Gastroesophageal sphincter (tissue), 4 donors: ENCODE measurements at regions not wholly inside any gene's neighbourhood (a gene's known extent, or its start where the extent isn't known, plus 50 kb on each side); places are given as distances from the start of the nearest gene placed in this dataset.

Experiments
- ATAC-seq: fragments of 150-250 bp; one replicate; pipeline ENCODE4 v1.9.1; 2016; ENCODE audit warnings: mild to moderate bottlenecking, moderate library complexity
- H3K27ac ChIP-seq, 4 donors: fragments of 200-600 bp; sonication (generic) in 3 of 4; 1 replicate in 3 of 4; 2 replicates in 1 of 4; pipeline ENCODE4 v1.5.1; 2016 to 2019
- H3K27me3 ChIP-seq: fragments of 200-600 bp; sonication (generic); one replicate; pipeline ENCODE4 v1.5.1; 2019
- H3K36me3 ChIP-seq, 2 donors: fragments of 200-600 bp; sonication (generic); one replicate each; pipeline ENCODE4 v1.5.1; 2019; ENCODE audit warnings: control low read depth in 1 of 2
- H3K4me1 ChIP-seq, 3 donors: fragments of 200-600 bp; sonication (generic); 1 replicate in 2 of 3; 2 replicates in 1 of 3; pipeline ENCODE4 v1.5.1; 2016 to 2019; ENCODE audit warnings: control low read depth in 2 of 3
- H3K4me3 ChIP-seq, 2 donors: fragments of 200-600 bp; sonication (generic); one replicate each; pipeline ENCODE4 v1.5.1; 2019; ENCODE audit warnings: mild to moderate bottlenecking in 1 of 2, moderate library complexity in 1 of 2
- H3K9me3 ChIP-seq, 3 donors: fragments of 200-600 bp; sonication (generic); one replicate each; pipeline ENCODE4 v1.5.1; 2017 to 2019; ENCODE audit warnings: control low read depth in 2 of 3
- CTCF ChIP-seq, 4 experiments: fragments of 200-600 bp in 2 of 4; fragments of 450-650 bp in 2 of 4; sonication (generic) in 1 of 4; IDR thresholded peaks; one replicate each; pipeline ENCODE4 v1.5.1; 2017 to 2019; ENCODE audit warnings: antibody characterized with exemption in 4 of 4, mild to moderate bottlenecking in 2 of 4, moderate library complexity in 2 of 4
- EP300 ChIP-seq: sonication (generic); formaldehyde crosslinking; IDR thresholded peaks from one replicate; pipeline ENCODE4 v1.6.1; 2017; ENCODE audit warnings: antibody characterized with exemption, mild to moderate bottlenecking
- POLR2A ChIP-seq, 2 donors: fragments of 450-650 bp; IDR thresholded peaks; one replicate each; pipeline ENCODE4 v1.6.1; 2017; ENCODE audit warnings: antibody characterized with exemption in 2 of 2, mild to moderate bottlenecking in 2 of 2, moderate library complexity in 1 of 2
- POLR2AphosphoS5 ChIP-seq: sonication (generic); formaldehyde crosslinking; IDR thresholded peaks from one replicate; pipeline ENCODE4 v1.6.1; 2017; ENCODE audit warnings: antibody characterized with exemption
- WGBS, 2 donors: methylation state at CpG; one replicate each; pipeline ENCODE4 v1.1.5; 2018; ENCODE audit warnings: low coverage in 1 of 2; 5-methylcytosine and 5-hydroxymethylcytosine counted together
- small RNA-seq, 4 donors: library from RNA; depleted of rRNA; stranded (forward); fragments of <200 nt; gene quantifications; one replicate each; pipeline ENCODE3, GENCODE V24; 2016

DNA sequence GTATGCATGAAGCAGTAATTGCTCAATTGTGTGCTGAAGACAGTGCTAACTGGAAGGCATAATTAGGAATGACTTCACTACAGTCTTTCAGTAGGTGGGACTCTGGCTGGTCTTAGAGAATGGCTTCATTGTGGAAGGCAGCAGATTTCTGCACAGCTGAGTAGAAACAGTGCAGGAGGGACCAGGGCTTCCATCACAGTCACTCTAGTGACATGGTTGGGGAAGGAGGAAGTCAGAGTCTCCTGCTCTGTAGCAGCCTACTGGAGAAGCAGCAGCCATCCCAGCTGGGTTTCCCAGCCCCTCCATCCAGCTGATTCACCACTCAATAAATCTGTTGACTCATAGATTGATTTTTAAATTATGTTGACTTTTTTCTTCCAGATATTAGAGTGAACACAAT is 80.6 kb upstream of the DBX2 start:
- no peaks in the 10 kb centered on the region for H3K27me3 ChIP-seq
- no peaks in the 10 kb centered on the region for H3K36me3 ChIP-seq
- ATAC-seq: no peak
- H3K9me3 ChIP-seq: no peaks in the 10 kb centered on the region
- TF ChIP-seq CTCF (IDR thresholded peaks at IDR 0.05) (no peak), POLR2AphosphoS5 (no peak), POLR2A (IDR thresholded peaks at IDR 0.05) (no peak), EP300 (no peak)
- H3K4me3 ChIP-seq: no peak overlapping the region
- H3K4me1 ChIP-seq: peaks cover 0 to 5% (median 0%) of the 10 kb centered on the region in 3 donors
- H3K27ac ChIP-seq: no peak overlapping the region

GRCh38 chr12:45138609-45139008 is 77.3 kb upstream of the ANO6 start:
- H3K36me3 ChIP-seq: no peaks in the 10 kb centered on the region
- no peaks in the 10 kb centered on the region for H3K4me1 ChIP-seq
- TF ChIP-seq POLR2A (IDR thresholded peaks at IDR 0.05): no peak
- TF ChIP-seq POLR2AphosphoS5: no peak
- no peak overlapping the region for H3K27ac ChIP-seq
- no peak overlapping the region for H3K4me3 ChIP-seq
- ATAC-seq: no peak
- no peaks in the 10 kb centered on the region for H3K27me3 ChIP-seq
- 34 to 54% methylated on average over 2 of the region's 2 CpGs for WGBS, 2 donors
- no peaks in the 10 kb centered on the region for H3K9me3 ChIP-seq

DNA sequence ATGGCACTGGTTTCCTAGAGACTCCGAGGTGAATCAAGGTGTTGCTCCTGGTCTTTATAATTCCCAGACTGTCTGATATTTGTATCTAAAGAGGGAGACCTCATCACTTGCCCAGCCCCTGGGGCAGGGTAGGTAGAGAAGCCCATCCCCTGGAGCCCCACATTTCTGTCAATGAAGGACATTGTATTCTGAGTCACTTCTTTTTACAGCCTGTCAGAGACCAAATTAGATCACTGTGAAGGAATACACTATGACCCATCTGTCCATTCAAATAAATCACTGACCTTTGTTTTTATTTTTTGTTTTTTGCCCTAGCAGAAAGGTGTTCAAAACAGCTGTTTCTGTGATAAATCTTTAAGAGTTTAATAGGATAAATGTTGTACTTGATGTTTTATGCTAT is 67.9 kb upstream of the ANO6 start:
- Histone ChIP-seq H3K27ac (no peak overlapping the region), H3K36me3 (no peaks in the 10 kb centered on the region), H3K4me3 (no peak overlapping the region), H3K9me3 (peaks cover 0 to 9% (median 0%) of the 10 kb centered on the region in 3 donors), H3K4me1 (no peaks in the 10 kb centered on the region), H3K27me3 (no peaks in the 10 kb centered on the region)
- 60% methylated on average over 1 of the region's 1 CpG; no CpG with 5 or more reads in 1 of the 2 donors for WGBS, 2 donors
- TF ChIP-seq POLR2A (IDR thresholded peaks at IDR 0.05): no peak
- no peak for ATAC-seq

DNA sequence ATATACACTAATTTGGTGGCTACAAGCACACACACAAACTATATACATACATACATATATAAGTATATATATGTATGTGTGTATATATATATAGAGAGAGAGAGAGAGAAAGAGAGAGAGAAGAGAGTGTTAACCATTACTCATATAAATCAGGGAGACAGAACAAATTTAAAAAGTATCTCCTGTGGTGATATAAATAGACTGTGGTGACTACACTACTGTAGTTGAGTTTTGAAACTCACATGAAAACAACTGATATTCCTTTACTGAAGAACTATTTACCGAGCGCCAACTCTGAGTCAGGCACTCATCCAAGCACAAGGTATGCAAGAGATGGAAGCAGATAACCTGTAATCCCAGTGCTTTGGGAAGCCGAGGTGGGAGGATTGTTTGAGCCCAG is 67.3 kb upstream of the ANO6 start:
- no peaks in the 10 kb centered on the region for H3K36me3 ChIP-seq
- H3K9me3 ChIP-seq: peaks cover 0 to 9% (median 0%) of the 10 kb centered on the region in 3 donors
- H3K4me1 ChIP-seq: no peaks in the 10 kb centered on the region
- no peak overlapping the region for H3K27ac ChIP-seq
- 86 to 90% methylated on average over 2 to 3 of the region's 3 CpGs for WGBS, 2 donors
- H3K4me3 ChIP-seq: no peak overlapping the region
- no peak for ATAC-seq
- TF ChIP-seq EP300 (no peak), POLR2AphosphoS5 (no peak), POLR2A (IDR thresholded peaks at IDR 0.05) (no peak)
- no peaks in the 10 kb centered on the region for H3K27me3 ChIP-seq

DNA sequence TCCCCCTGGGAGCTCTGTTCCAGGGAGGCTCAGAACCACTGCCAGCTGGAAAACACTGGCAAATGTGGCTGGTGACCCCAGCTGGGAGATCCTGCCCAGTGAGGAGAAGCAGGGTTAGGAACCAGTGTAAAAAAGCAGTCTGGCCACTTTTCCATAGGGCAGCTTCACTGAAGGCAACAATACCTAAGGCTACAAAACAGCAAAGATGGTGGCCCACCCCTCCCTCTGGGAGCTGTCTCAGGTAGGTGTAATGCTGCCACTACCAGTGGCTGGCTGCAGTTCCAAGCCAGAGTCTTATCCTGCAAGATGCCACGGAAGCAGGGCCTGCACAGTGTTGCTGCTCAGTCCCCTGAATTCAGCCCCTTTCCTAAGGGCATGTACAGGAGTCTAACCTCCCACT is 50.6 kb upstream of the ANO6 start:
- Histone ChIP-seq H3K9me3 (no peaks in the 10 kb centered on the region), H3K4me3 (no peak overlapping the region), H3K27me3 (peaks cover 5% of the 10 kb centered on the region), H3K27ac (no peak overlapping the region), H3K4me1 (peaks cover 0 to 14% (median 0%) of the 10 kb centered on the region in 3 donors), H3K36me3 (no peaks in the 10 kb centered on the region)
- no peak for ATAC-seq
- WGBS, 2 donors: no CpG with 5 or more reads among the region's 1 CpG
- no peak for TF ChIP-seq EP300
- TF ChIP-seq POLR2A (IDR thresholded peaks at IDR 0.05): no peak
- TF ChIP-seq CTCF (IDR thresholded peaks at IDR 0.05): no peak
- no peak for TF ChIP-seq POLR2AphosphoS5

DNA sequence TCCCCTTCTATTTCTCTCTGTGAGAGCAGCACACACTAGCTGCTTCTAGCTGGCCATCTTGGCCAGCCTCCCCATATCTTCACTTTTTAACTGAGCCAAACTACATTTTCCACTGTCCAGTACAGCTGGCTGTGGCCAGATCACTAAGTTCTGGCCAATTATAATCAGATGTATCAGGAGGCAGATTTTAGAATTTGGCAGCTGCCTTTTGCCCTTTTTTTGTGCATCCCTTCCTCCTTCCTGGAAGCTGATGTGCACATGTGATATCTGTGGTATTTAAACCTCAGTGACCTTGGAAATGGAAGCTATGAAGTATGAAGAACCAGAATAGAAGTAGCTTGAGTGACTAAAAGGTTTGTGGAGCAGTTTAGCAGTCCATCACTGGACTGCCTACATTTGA is 49.8 kb upstream of the ANO6 start:
- Histone ChIP-seq H3K27ac (no peak overlapping the region), H3K4me3 (no peak overlapping the region), H3K36me3 (no peaks in the 10 kb centered on the region), H3K4me1 (peaks cover 0 to 14% (median 0%) of the 10 kb centered on the region in 3 donors), H3K27me3 (peaks cover 5% of the 10 kb centered on the region), H3K9me3 (no peaks in the 10 kb centered on the region)
- TF ChIP-seq POLR2A (IDR thresholded peaks at IDR 0.05): no peak
- TF ChIP-seq CTCF (IDR thresholded peaks at IDR 0.05): no peak
- TF ChIP-seq POLR2AphosphoS5: no peak
- TF ChIP-seq EP300: no peak
- no peak for ATAC-seq

Small RNA genes in the stretch of these regions (small RNA-seq; reads per million reads assigned to genes)
- 0 reads per million in 4 donors for gene RNA5SP361
